ENCODE measurements at regions not wholly inside any gene's neighbourhood (a gene's known extent, or its start where the extent isn't known, plus 50 kb on each side); places are given as distances from the start of the nearest gene placed in this dataset.

- H3K36me3 Mint-ChIP-seq (ENCODE audit: unreplicated experiment): no peaks in the 10 kb centered on the region
- H3K27me3 Mint-ChIP-seq (ENCODE audit: unreplicated experiment): no peaks in the 10 kb centered on the region
- no peak overlapping the region for H3K4me3 Mint-ChIP-seq (ENCODE audit: unreplicated experiment)
- DNase-seq: no peak
- no peak for TF ChIP-seq CTCF (IDR thresholded peaks at IDR 0.05; ENCODE audit: partially characterized antibody, unreplicated experiment)
- H3K9me3 Mint-ChIP-seq (ENCODE audit: unreplicated experiment): no peaks in the 10 kb centered on the region
- H3K4me1 Mint-ChIP-seq (ENCODE audit: low read depth, unreplicated experiment): no peaks in the 10 kb centered on the region
- H3K27ac Mint-ChIP-seq (ENCODE audit: unreplicated experiment): no peak overlapping the region
Observed at GRCh38 chr20:12721636-12722035, 287.1 kb upstream of the SPTLC3 start.

GRCh38 chr20:12722091-12722490 lies 286.7 kb upstream of the SPTLC3 start:
- H3K27me3 Mint-ChIP-seq (ENCODE audit: unreplicated experiment): no peaks in the 10 kb centered on the region
- H3K4me1 Mint-ChIP-seq (ENCODE audit: low read depth, unreplicated experiment): no peaks in the 10 kb centered on the region
- no peak for DNase-seq
- H3K4me3 Mint-ChIP-seq (ENCODE audit: unreplicated experiment): no peak overlapping the region
- H3K9me3 Mint-ChIP-seq (ENCODE audit: unreplicated experiment): no peaks in the 10 kb centered on the region
- no peaks in the 10 kb centered on the region for H3K36me3 Mint-ChIP-seq (ENCODE audit: unreplicated experiment)
- no peak for TF ChIP-seq CTCF (IDR thresholded peaks at IDR 0.05; ENCODE audit: partially characterized antibody, unreplicated experiment)
- H3K27ac Mint-ChIP-seq (ENCODE audit: unreplicated experiment): no peak overlapping the region

- Mint-ChIP-seq H3K27ac (ENCODE audit: unreplicated experiment) (no peak overlapping the region), H3K27me3 (ENCODE audit: unreplicated experiment) (no peaks in the 10 kb centered on the region), H3K4me3 (ENCODE audit: unreplicated experiment) (no peak overlapping the region), H3K36me3 (ENCODE audit: unreplicated experiment) (no peaks in the 10 kb centered on the region), H3K4me1 (ENCODE audit: low read depth, unreplicated experiment) (no peaks in the 10 kb centered on the region), H3K9me3 (ENCODE audit: unreplicated experiment) (no peaks in the 10 kb centered on the region)
- DNase-seq: no peak
- no peak for TF ChIP-seq CTCF (IDR thresholded peaks at IDR 0.05; ENCODE audit: partially characterized antibody, unreplicated experiment)
Observed at GRCh38 chr20:12723811-12724210, 285.0 kb upstream of the SPTLC3 start.

GRCh38 chr20:12728782-12729181 lies 280.0 kb upstream of the SPTLC3 start:
- Mint-ChIP-seq H3K4me3 (ENCODE audit: unreplicated experiment) (no peak overlapping the region), H3K27me3 (ENCODE audit: unreplicated experiment) (no peaks in the 10 kb centered on the region), H3K27ac (ENCODE audit: unreplicated experiment) (no peak overlapping the region), H3K4me1 (ENCODE audit: low read depth, unreplicated experiment) (no peaks in the 10 kb centered on the region), H3K9me3 (ENCODE audit: unreplicated experiment) (no peaks in the 10 kb centered on the region), H3K36me3 (ENCODE audit: unreplicated experiment) (no peaks in the 10 kb centered on the region)
- DNase-seq: no peak
- TF ChIP-seq CTCF (IDR thresholded peaks at IDR 0.05; ENCODE audit: partially characterized antibody, unreplicated experiment): no peak

GRCh38 chr20:12729326-12729725 lies 279.4 kb upstream of the SPTLC3 start:
- H3K27me3 Mint-ChIP-seq (ENCODE audit: unreplicated experiment): no peaks in the 10 kb centered on the region
- DNase-seq: no peak
- no peak for TF ChIP-seq CTCF (IDR thresholded peaks at IDR 0.05; ENCODE audit: partially characterized antibody, unreplicated experiment)
- no peaks in the 10 kb centered on the region for H3K4me1 Mint-ChIP-seq (ENCODE audit: low read depth, unreplicated experiment)
- H3K36me3 Mint-ChIP-seq (ENCODE audit: unreplicated experiment): no peaks in the 10 kb centered on the region
- no peaks in the 10 kb centered on the region for H3K9me3 Mint-ChIP-seq (ENCODE audit: unreplicated experiment)
- no peak overlapping the region for H3K4me3 Mint-ChIP-seq (ENCODE audit: unreplicated experiment)
- no peak overlapping the region for H3K27ac Mint-ChIP-seq (ENCODE audit: unreplicated experiment)
